Left ventricle myocardium inferior (tissue), 1 donor: ENCODE measurements at regions not wholly inside any gene's neighbourhood (a gene's known extent, or its start where the extent isn't known, plus 50 kb on each side); places are given as distances from the start of the nearest gene placed in this dataset.
A peak's percentile ranks its signal among the peaks of the same experiment; 100 is the strongest.

ENCODE experiments used
- DNase-seq: peaks from one replicate; pipeline ENCODE4 v3.0.0-alpha.2; 2020
- H3K27ac ChIP-seq: fragments of 200-600 bp; replicated peaks from 2 replicates; pipeline ENCODE4 v1.8.0; 2021
- H3K27me3 ChIP-seq: fragments of 200-600 bp; 2 replicates; pipeline ENCODE4 v1.8.0; 2021; ENCODE audit warnings: low read depth
- H3K36me3 ChIP-seq: fragments of 200-600 bp; 2 replicates; pipeline ENCODE4 v1.8.0; 2021
- H3K4me1 ChIP-seq: fragments of 200-600 bp; 2 replicates; pipeline ENCODE4 v1.8.0; 2021
- H3K4me3 ChIP-seq: fragments of 200-600 bp; 2 replicates; pipeline ENCODE4 v1.8.0; 2021; ENCODE audit warnings: mild to moderate bottlenecking, moderate library complexity
- H3K9me3 ChIP-seq: fragments of 200-600 bp; replicated peaks from 2 replicates; pipeline ENCODE4 v1.8.0; 2021
- CTCF ChIP-seq: fragments of 200-600 bp; IDR thresholded peaks from 2 replicates; pipeline ENCODE4 v1.8.0; 2021; ENCODE audit warnings: antibody characterized with exemption, mild to moderate bottlenecking, borderline replicate concordance
- intact Hi-C: fragments of 100-400 bp; cut with micrococcal nuclease; formaldehyde crosslinking; loops from one replicate; pipeline ENCODE4 v1.11.0; 2022
- donor health status: DM: no; HTN: yes; CAD: no; lungs with severe emphysema.

DNA sequence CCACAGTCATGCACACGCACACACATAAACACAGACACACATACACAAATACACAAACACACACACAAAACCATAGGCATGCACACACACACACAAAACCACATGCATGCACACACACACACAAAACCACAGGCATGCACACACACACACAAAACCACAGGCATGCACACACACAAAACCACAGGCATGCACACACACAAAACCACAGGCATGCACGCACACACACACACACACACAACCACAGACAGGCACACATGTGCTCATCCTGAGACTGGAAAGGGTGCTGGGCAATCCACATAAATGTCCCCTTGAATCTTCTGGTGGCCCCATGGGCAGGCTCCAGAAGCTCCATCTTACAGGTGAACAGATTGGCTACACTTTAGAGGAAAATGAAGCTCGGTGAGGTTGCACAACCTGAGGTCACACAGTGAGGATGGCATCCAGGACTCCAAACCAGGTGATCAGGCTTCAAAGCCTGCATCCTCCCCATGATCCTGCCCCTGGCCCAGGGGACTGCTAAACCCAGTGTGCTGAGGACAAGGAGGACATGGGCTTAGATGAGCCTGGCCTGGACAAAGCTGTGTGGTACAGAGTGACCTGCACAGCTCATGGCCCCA, 144.8 kb downstream of the GADD45G start:
- intact Hi-C loops = no loop called here
- Histone ChIP-seq H3K27ac (peak overlapping the region; percentile 61), H3K9me3 (peaks cover 5% of the 10 kb centered on the region), H3K4me3 (no peak overlapping the region), H3K36me3 (no peaks in the 10 kb centered on the region), H3K27me3 (no peaks in the 10 kb centered on the region), H3K4me1 (peaks cover 39% of the 10 kb centered on the region)
- DNase-seq = no peak
- TF ChIP-seq CTCF = no peak

- no peaks in the 10 kb centered on the region for H3K27me3 ChIP-seq
- peak; percentile 75 for DNase-seq
- no peaks in the 10 kb centered on the region for H3K36me3 ChIP-seq
- no peaks in the 10 kb centered on the region for H3K9me3 ChIP-seq
- H3K27ac ChIP-seq = peak overlapping the region; percentile 61
- peaks cover 39% of the 10 kb centered on the region for H3K4me1 ChIP-seq
- intact Hi-C loops = no loop called here
- no peak for TF ChIP-seq CTCF
- no peak overlapping the region for H3K4me3 ChIP-seq
Measured at GRCh38 chr9:89750117-89750791, 145.4 kb downstream of the GADD45G start.

DNA sequence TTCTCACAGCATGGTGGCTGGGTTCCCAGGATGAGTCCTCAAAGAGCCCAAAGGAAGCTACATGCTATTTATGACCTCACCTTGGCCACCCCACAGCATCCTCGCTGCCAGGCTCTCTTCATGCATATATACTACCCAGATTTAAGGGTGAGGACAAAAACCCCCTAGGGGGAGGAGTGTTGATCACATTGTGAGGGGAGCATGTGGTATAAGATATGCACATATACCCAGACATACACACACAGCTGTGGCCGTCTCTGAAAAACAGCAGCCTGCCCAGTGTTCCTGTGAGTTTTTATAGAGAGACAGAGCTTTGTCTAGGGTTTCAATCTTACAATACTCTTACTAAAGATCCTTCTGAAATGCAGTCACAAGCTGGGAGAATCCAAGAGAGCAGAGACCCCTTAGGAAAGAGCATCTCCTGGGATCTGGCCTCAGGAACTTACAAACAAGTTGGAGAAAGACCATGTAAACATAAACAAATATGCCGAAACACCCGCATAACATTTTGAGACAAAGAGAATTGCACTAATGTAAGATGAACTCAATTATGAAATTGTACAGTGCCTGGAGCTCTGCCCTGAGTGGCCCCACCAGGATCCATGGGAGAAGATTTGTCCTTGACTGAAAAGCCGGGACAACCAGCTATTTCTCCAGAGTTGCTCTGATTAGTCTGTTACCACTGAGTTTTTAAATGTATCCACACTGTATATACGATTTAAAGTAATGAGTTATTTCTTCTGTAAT, 146.4 kb downstream of the GADD45G start:
- H3K36me3 ChIP-seq = no peaks in the 10 kb centered on the region
- no peaks in the 10 kb centered on the region for H3K27me3 ChIP-seq
- H3K4me1 ChIP-seq = peaks cover 41% of the 10 kb centered on the region
- H3K27ac ChIP-seq = peak overlapping the region; percentile 61
- no peak for DNase-seq
- intact Hi-C loops = no loop called here
- no peak for TF ChIP-seq CTCF
- H3K9me3 ChIP-seq = no peaks in the 10 kb centered on the region
- no peak overlapping the region for H3K4me3 ChIP-seq

- intact Hi-C loops = no loop called here
- no peak for TF ChIP-seq CTCF
Measured at GRCh38 chr9:89752154-89752553, 147.3 kb downstream of the GADD45G start.

GRCh38 chr9:89753472-89754055, 148.8 kb downstream of the GADD45G start:
- H3K27me3 ChIP-seq = no peaks in the 10 kb centered on the region
- H3K36me3 ChIP-seq = no peaks in the 10 kb centered on the region
- H3K9me3 ChIP-seq = no peaks in the 10 kb centered on the region
- peaks cover 44% of the 10 kb centered on the region for H3K4me1 ChIP-seq
- intact Hi-C loops = no loop called here
- TF ChIP-seq CTCF = no peak
- H3K27ac ChIP-seq = no peak overlapping the region
- no peak for DNase-seq
- H3K4me3 ChIP-seq = no peak overlapping the region

More at GRCh38 chr9:89752154-89752553, 147.3 kb downstream of the GADD45G start:
- DNase-seq = no peak
- no peaks in the 10 kb centered on the region for H3K9me3 ChIP-seq
- no peaks in the 10 kb centered on the region for H3K36me3 ChIP-seq
- H3K4me1 ChIP-seq = peaks cover 44% of the 10 kb centered on the region
- no peak overlapping the region for H3K27ac ChIP-seq
- no peak overlapping the region for H3K4me3 ChIP-seq
- H3K27me3 ChIP-seq = no peaks in the 10 kb centered on the region
